MCF 10A (cell line): ENCODE measurements at regions not wholly inside any gene's neighbourhood (a gene's known extent, or its start where the extent isn't known, plus 50 kb on each side); places are given as distances from the start of the nearest gene placed in this dataset.

ENCODE experiments used
- BruUV-seq: library from RNA; stranded (reverse); fragments of 400-500 nt; replicated peaks from 2 replicates; lab custom pipeline; 2021; lab: Mats Ljungman, UMichigan
- CTCF ChIA-PET: fragments of 300-600 bp; sonication (Branson Sonifier 250); formaldehyde crosslinking; extraction: SDS; loops from one replicate; lab custom pipeline; 2021; ENCODE audit warnings: antibody characterized with exemption, inconsistent platforms; lab: Yijun Ruan, JAX
- POLR2A ChIA-PET: fragments of 300-600, 350-650 bp; sonication (Branson Sonifier 250); formaldehyde crosslinking; extraction: SDS; loops from one replicate; lab custom pipeline; 2020; ENCODE audit warnings: antibody characterized with exemption, inconsistent platforms; lab: Yijun Ruan, JAX
- DNase-seq: peaks from one replicate; pipeline ENCODE4 v3.0.0-alpha.2; 2018; ENCODE audit not compliant: unreplicated experiment
- H3K27ac Mint-ChIP-seq: one replicate; pipeline ENCODE4 v1.8.0; 2022; ENCODE audit warnings: mild to moderate bottlenecking, low read depth, mixed read lengths; ENCODE audit not compliant: unreplicated experiment
- H3K27me3 Mint-ChIP-seq: one replicate; pipeline ENCODE4 v1.8.0; 2022; ENCODE audit warnings: mixed read lengths; ENCODE audit not compliant: insufficient read depth, unreplicated experiment
- H3K36me3 Mint-ChIP-seq: one replicate; pipeline ENCODE4 v1.8.0; 2022; ENCODE audit warnings: mild to moderate bottlenecking, moderate library complexity, mixed read lengths; ENCODE audit not compliant: insufficient read depth, unreplicated experiment
- H3K4me1 Mint-ChIP-seq: one replicate; pipeline ENCODE4 v1.8.0; 2022; ENCODE audit warnings: mixed read lengths; ENCODE audit not compliant: insufficient read depth, unreplicated experiment
- H3K4me3 Mint-ChIP-seq: one replicate; pipeline ENCODE4 v1.8.0; 2022; ENCODE audit warnings: mild to moderate bottlenecking, moderate library complexity, mixed read lengths; ENCODE audit not compliant: unreplicated experiment
- H3K9me3 Mint-ChIP-seq: one replicate; pipeline ENCODE4 v1.8.0; 2022; ENCODE audit warnings: mixed read lengths; ENCODE audit not compliant: unreplicated experiment
- CTCF ChIP-seq: fragments of 200-600 bp; IDR thresholded peaks from one replicate; pipeline ENCODE4 v1.8.0; 2022; ENCODE audit warnings: antibody characterized with exemption, mild to moderate bottlenecking; ENCODE audit not compliant: unreplicated experiment
- intact Hi-C: fragments of 100-400 bp; cut with micrococcal nuclease; formaldehyde crosslinking; loops from 2 replicates; pipeline ENCODE4 v1.14.1; 2022

- CTCF ChIA-PET, result interaction anchor here (0.8 to 1.9 kb wide), 2 partner anchors 8 to 142 kb away, joined by 3 to 5 read pairs; no protein-coding TSS in a partner anchor
- no peak for DNase-seq
- no peak for TF ChIP-seq CTCF
- no peaks in the 10 kb centered on the region for H3K4me1 Mint-ChIP-seq
- POLR2A ChIA-PET, result no interaction called here
- H3K27me3 Mint-ChIP-seq, result peaks cover 87% of the 10 kb centered on the region
- H3K36me3 Mint-ChIP-seq, result no peaks in the 10 kb centered on the region
- no TSS peak for BruUV-seq
- no peak overlapping the region for H3K27ac Mint-ChIP-seq
- H3K4me3 Mint-ChIP-seq, result no peak overlapping the region
- H3K9me3 Mint-ChIP-seq, result no peaks in the 10 kb centered on the region
- intact Hi-C loops, result no loop called here
Measured at GRCh38 chr21:33135925-33136324, 66.0 kb downstream of the OLIG1 start.

- no peak for DNase-seq
- no peaks in the 10 kb centered on the region for H3K9me3 Mint-ChIP-seq
- CTCF ChIA-PET, result interaction anchor here (0.6 to 1.9 kb wide), 4 partner anchors 9 to 196 kb away, joined by 3 to 6 read pairs (median 4); no protein-coding TSS in a partner anchor
- intact Hi-C loops, result no loop called here
- peaks cover 87% of the 10 kb centered on the region for H3K27me3 Mint-ChIP-seq
- no TSS peak for BruUV-seq
- no peak for TF ChIP-seq CTCF
- H3K4me3 Mint-ChIP-seq, result no peak overlapping the region
- POLR2A ChIA-PET, result interaction anchor here (0.6 kb wide), 1 partner anchor 328 kb away, joined by 4 read pairs; no protein-coding TSS in a partner anchor
- no peak overlapping the region for H3K27ac Mint-ChIP-seq
- H3K4me1 Mint-ChIP-seq, result no peaks in the 10 kb centered on the region
- no peaks in the 10 kb centered on the region for H3K36me3 Mint-ChIP-seq
Measured at GRCh38 chr21:33136847-33137502, 67.0 kb downstream of the OLIG1 start.

GRCh38 chr21:33139084-33139483 lies 69.1 kb downstream of the OLIG1 start:
- Mint-ChIP-seq H3K27ac (no peak overlapping the region), H3K27me3 (peaks cover 93% of the 10 kb centered on the region), H3K9me3 (no peaks in the 10 kb centered on the region), H3K36me3 (no peaks in the 10 kb centered on the region), H3K4me1 (no peaks in the 10 kb centered on the region), H3K4me3 (no peak overlapping the region)
- no peak for TF ChIP-seq CTCF
- no peak for DNase-seq
- POLR2A ChIA-PET, result no interaction called here
- BruUV-seq, result no TSS peak
- intact Hi-C loops, result no loop called here
- CTCF ChIA-PET, result no interaction called here

GRCh38 chr21:33140288-33140687 lies 70.3 kb downstream of the OLIG1 start:
- Mint-ChIP-seq H3K36me3 (no peaks in the 10 kb centered on the region), H3K27ac (no peak overlapping the region), H3K4me3 (no peak overlapping the region), H3K9me3 (no peaks in the 10 kb centered on the region), H3K27me3 (peaks cover 93% of the 10 kb centered on the region), H3K4me1 (no peaks in the 10 kb centered on the region)
- CTCF ChIA-PET, result interaction anchor here (0.6 kb wide), 1 partner anchor 257 kb away, joined by 3 read pairs; no protein-coding TSS in a partner anchor
- no peak for DNase-seq
- intact Hi-C loops, result no loop called here
- no peak for TF ChIP-seq CTCF
- no TSS peak for BruUV-seq
- POLR2A ChIA-PET, result no interaction called here
